Mesenchymal stem cell (in vitro differentiated cells and primary cell): ENCODE measurements at regions not wholly inside any gene's neighbourhood (a gene's known extent, or its start where the extent isn't known, plus 50 kb on each side); places are given as distances from the start of the nearest gene placed in this dataset.

ENCODE experiments used
- DNase-seq: peaks from one replicate; pipeline ENCODE4 v3.0.0-alpha.2; 2013
- H2AFZ ChIP-seq: one replicate; pipeline ENCODE4 v1.6.1; 2013; ENCODE audit warnings: low read depth, mild to moderate bottlenecking, control low read depth, inconsistent platforms, low read length, moderate library complexity
- H2AK5ac ChIP-seq: 2 replicates; pipeline ENCODE4 v1.6.1; 2013; ENCODE audit warnings: low read length, moderate library complexity, mild to moderate bottlenecking, inconsistent platforms; ENCODE audit not compliant: severe bottlenecking
- H2BK120ac ChIP-seq: one replicate; pipeline ENCODE4 v1.6.1; 2013; ENCODE audit warnings: low read depth, mild to moderate bottlenecking, inconsistent platforms, low read length, moderate library complexity
- H2BK12ac ChIP-seq, 2 experiments: one replicate each; pipeline ENCODE4 v1.6.1; 2013; ENCODE audit warnings: inconsistent platforms in 2 of 2, low read length in 2 of 2, mild to moderate bottlenecking in 2 of 2, moderate library complexity in 2 of 2, control low read depth in 1 of 2
- H2BK15ac ChIP-seq: one replicate; pipeline ENCODE4 v1.6.1; 2013; ENCODE audit warnings: mild to moderate bottlenecking, low read depth, inconsistent platforms; ENCODE audit not compliant: poor library complexity, severe bottlenecking
- H2BK5ac ChIP-seq: 2 replicates; pipeline ENCODE4 v1.6.1; 2013; ENCODE audit warnings: low read depth, mild to moderate bottlenecking, low read length, control low read depth, inconsistent platforms; ENCODE audit not compliant: poor library complexity, severe bottlenecking
- H3K14ac ChIP-seq, 2 experiments: one replicate each; pipeline ENCODE4 v1.6.1; 2013; ENCODE audit warnings: inconsistent platforms in 2 of 2, low read length in 2 of 2, control low read depth in 1 of 2, mild to moderate bottlenecking in 1 of 2, moderate library complexity in 1 of 2
- H3K18ac ChIP-seq, 2 experiments: one replicate each; pipeline ENCODE4 v1.6.1; 2013; ENCODE audit warnings: inconsistent platforms in 2 of 2, low read length in 2 of 2, control low read depth in 1 of 2, low read depth in 1 of 2, mild to moderate bottlenecking in 1 of 2
- H3K23ac ChIP-seq, 2 experiments: one replicate each; pipeline ENCODE4 v1.6.1; 2013; ENCODE audit warnings: inconsistent platforms in 2 of 2, low read length in 2 of 2, mild to moderate bottlenecking in 2 of 2, moderate library complexity in 2 of 2, control low read depth in 1 of 2
- H3K27ac ChIP-seq: 2 replicates; pipeline ENCODE4 v1.5.1; 2013; ENCODE audit warnings: mild to moderate bottlenecking, moderate library complexity, low read length, control low read depth, inconsistent platforms; ENCODE audit not compliant: poor library complexity, severe bottlenecking
- H3K27me3 ChIP-seq, 2 experiments: 2 replicates each; pipeline versions ENCODE4 v1.6.1 to v1.7.0; 2013; ENCODE audit warnings: low read length in 2 of 2, mild to moderate bottlenecking in 2 of 2, moderate library complexity in 2 of 2, control low read depth in 1 of 2, inconsistent platforms in 1 of 2; ENCODE audit not compliant: control insufficient read depth in 1 of 2, insufficient read depth in 1 of 2
- H3K36me3 ChIP-seq, 2 experiments: 2 replicates each; pipeline versions ENCODE4 v1.6.1 to v1.7.0; 2013; ENCODE audit warnings: low read length in 2 of 2, control low read depth in 1 of 2, inconsistent platforms in 1 of 2, low read depth in 1 of 2, mild to moderate bottlenecking in 1 of 2; ENCODE audit not compliant: insufficient read depth in 2 of 2, control insufficient read depth in 1 of 2
- H3K4ac ChIP-seq, 2 experiments: one replicate each; pipeline ENCODE4 v1.6.1; 2013; ENCODE audit warnings: inconsistent platforms in 2 of 2, low read length in 2 of 2, mild to moderate bottlenecking in 2 of 2, moderate library complexity in 2 of 2, control low read depth in 1 of 2, low read depth in 1 of 2
- H3K4me1 ChIP-seq: 2 replicates; pipeline ENCODE4 v1.6.1; 2013; ENCODE audit warnings: low read depth, low read length, control low read depth; ENCODE audit not compliant: control insufficient read depth, insufficient read depth
- H3K4me2 ChIP-seq: 2 replicates; pipeline ENCODE4 v1.6.1; 2013; ENCODE audit warnings: low read length, mild to moderate bottlenecking, inconsistent platforms; ENCODE audit not compliant: poor library complexity, severe bottlenecking
- H3K4me3 ChIP-seq, 2 experiments: 2 replicates each; pipeline versions ENCODE4 v1.5.1 to v1.7.0; 2013; ENCODE audit warnings: low read length in 2 of 2, mild to moderate bottlenecking in 2 of 2, control low read depth in 1 of 2, low read depth in 1 of 2; ENCODE audit not compliant: insufficient read depth in 1 of 2
- H3K79me1 ChIP-seq: replicated peaks from 2 replicates; pipeline ENCODE4 v1.6.1; 2013; ENCODE audit warnings: mild to moderate bottlenecking, control low read depth, low read length, inconsistent platforms; ENCODE audit not compliant: poor library complexity, severe bottlenecking
- H3K9ac ChIP-seq: 2 replicates; pipeline ENCODE4 v1.7.0; 2013; ENCODE audit warnings: mild to moderate bottlenecking, low read length, moderate library complexity
- H3K9me3 ChIP-seq: 2 replicates; pipeline ENCODE4 v1.7.0; 2013; ENCODE audit warnings: mild to moderate bottlenecking, low read length; ENCODE audit not compliant: control insufficient read depth
- H4K8ac ChIP-seq: one replicate; pipeline ENCODE4 v1.6.1; 2013; ENCODE audit warnings: inconsistent platforms, mild to moderate bottlenecking, low read length, moderate library complexity
- H4K91ac ChIP-seq: one replicate; pipeline ENCODE4 v1.6.1; 2013; ENCODE audit warnings: mild to moderate bottlenecking, low read length, inconsistent platforms
- WGBS: methylation state at CpG from one replicate; pipeline ENCODE4 v1.1.7; 2013; ENCODE audit warnings: mixed read lengths; 5-methylcytosine and 5-hydroxymethylcytosine counted together

GRCh38 chr2:184410160-184410559 is 188.2 kb upstream of the ZNF804A start:
- peaks cover 21% of the 10 kb centered on the region for H3K9me3 ChIP-seq
- H3K4me2 ChIP-seq, result no peak overlapping the region
- no peaks in the 10 kb centered on the region for H3K4me1 ChIP-seq
- H3K27ac ChIP-seq, result no peak overlapping the region
- no peak overlapping the region for H2BK12ac ChIP-seq
- no peak overlapping the region for H3K4ac ChIP-seq
- no peak overlapping the region for H3K18ac ChIP-seq
- no peak overlapping the region for H4K8ac ChIP-seq
- no peaks in the 10 kb centered on the region for H3K36me3 ChIP-seq
- H2AK5ac ChIP-seq, result no peak overlapping the region
- no peak for DNase-seq
- H2BK120ac ChIP-seq, result no peak overlapping the region
- H3K27me3 ChIP-seq, result no peaks in the 10 kb centered on the region
- H2BK15ac ChIP-seq, result no peak overlapping the region
- H3K4me3 ChIP-seq, result no peak overlapping the region
- 82% methylated on average over 1 of the region's 1 CpG for WGBS
- no peak overlapping the region for H3K23ac ChIP-seq
- no peak overlapping the region for H2BK5ac ChIP-seq
- no peak overlapping the region for H2AFZ ChIP-seq
- H4K91ac ChIP-seq, result no peak overlapping the region
- H3K9ac ChIP-seq, result no peak overlapping the region
- no peak overlapping the region for H3K14ac ChIP-seq
- no peaks in the 10 kb centered on the region for H3K79me1 ChIP-seq

- Histone ChIP-seq H3K27me3 (no peaks in the 10 kb centered on the region), H2BK15ac (no peak overlapping the region), H2BK5ac (no peak overlapping the region), H4K91ac (no peak overlapping the region), H3K4me2 (no peak overlapping the region), H3K36me3 (no peaks in the 10 kb centered on the region), H3K4me1 (no peaks in the 10 kb centered on the region), H3K18ac (no peak overlapping the region), H3K23ac (no peak overlapping the region), H2AK5ac (no peak overlapping the region), H3K27ac (no peak overlapping the region), H2BK120ac (no peak overlapping the region), H3K79me1 (no peaks in the 10 kb centered on the region), H3K9ac (no peak overlapping the region), H3K4me3 (no peak overlapping the region), H2AFZ (no peak overlapping the region), H4K8ac (no peak overlapping the region), H3K14ac (no peak overlapping the region), H3K9me3 (peaks cover 8% of the 10 kb centered on the region), H3K4ac (no peak overlapping the region), H2BK12ac (no peak overlapping the region)
- whole genome bisulfite sequencing, result 100% methylated on average over 1 of the region's 2 CpGs
- no peak for DNase-seq
Measured at GRCh38 chr2:184413221-184413620, 185.1 kb upstream of the ZNF804A start.

- Histone ChIP-seq H4K8ac (no peak overlapping the region), H3K4me1 (no peaks in the 10 kb centered on the region), H3K18ac (no peak overlapping the region), H3K14ac (no peak overlapping the region), H2BK120ac (no peak overlapping the region), H2BK15ac (no peak overlapping the region), H3K79me1 (no peaks in the 10 kb centered on the region), H3K4me3 (no peak overlapping the region), H3K4me2 (no peak overlapping the region), H3K27ac (no peak overlapping the region), H3K4ac (no peak overlapping the region), H2BK5ac (no peak overlapping the region), H2BK12ac (no peak overlapping the region), H2AK5ac (no peak overlapping the region), H3K27me3 (no peaks in the 10 kb centered on the region), H3K36me3 (no peaks in the 10 kb centered on the region), H2AFZ (no peak overlapping the region), H3K9ac (no peak overlapping the region), H4K91ac (no peak overlapping the region), H3K23ac (no peak overlapping the region), H3K9me3 (peaks cover 6% of the 10 kb centered on the region)
- no peak for DNase-seq
- no CpG with 5 or more reads among the region's 1 CpG for WGBS
Measured at GRCh38 chr2:184413671-184414229, 184.6 kb upstream of the ZNF804A start.

- no peak overlapping the region for H2BK15ac ChIP-seq
- no peak overlapping the region for H3K14ac ChIP-seq
- H2BK120ac ChIP-seq, result no peak overlapping the region
- no peaks in the 10 kb centered on the region for H3K36me3 ChIP-seq
- H4K91ac ChIP-seq, result no peak overlapping the region
- no peak overlapping the region for H3K27ac ChIP-seq
- no peaks in the 10 kb centered on the region for H3K79me1 ChIP-seq
- H3K4me3 ChIP-seq, result no peak overlapping the region
- 81% methylated on average over 3 of the region's 6 CpGs for WGBS
- H3K4ac ChIP-seq, result no peak overlapping the region
- H2BK5ac ChIP-seq, result no peak overlapping the region
- H3K9ac ChIP-seq, result no peak overlapping the region
- H3K27me3 ChIP-seq, result no peaks in the 10 kb centered on the region
- H2AFZ ChIP-seq, result no peak overlapping the region
- no peak overlapping the region for H4K8ac ChIP-seq
- no peak overlapping the region for H2BK12ac ChIP-seq
- peaks cover 3% of the 10 kb centered on the region for H3K9me3 ChIP-seq
- no peak for DNase-seq
- no peak overlapping the region for H3K18ac ChIP-seq
- no peak overlapping the region for H3K4me2 ChIP-seq
- H2AK5ac ChIP-seq, result no peak overlapping the region
- no peaks in the 10 kb centered on the region for H3K4me1 ChIP-seq
- no peak overlapping the region for H3K23ac ChIP-seq
Measured at GRCh38 chr2:184416146-184416913, 182.0 kb upstream of the ZNF804A start.
